CD4-positive, alpha-beta memory T cell (primary cell): ENCODE measurements at regions not wholly inside any gene's neighbourhood (a gene's known extent, or its start where the extent isn't known, plus 50 kb on each side); places are given as distances from the start of the nearest gene placed in this dataset.
"Not testable (repeated sequence)": the region's sequence is repeated elsewhere in the genome, so short reads cannot be mapped to it uniquely, and the experiment has no call there.

Experiments
- CTCF ChIA-PET: fragments of 350-600 bp; sonication (Branson Sonifier 250); formaldehyde crosslinking; loops from one replicate; lab custom pipeline; 2021; ENCODE audit warnings: inconsistent platforms; ENCODE audit not compliant: partially characterized antibody; lab: Charles Lee
- POLR2A ChIA-PET: fragments of 350-600 bp; sonication (Branson Sonifier 250); formaldehyde crosslinking; loops from one replicate; lab custom pipeline; 2021; ENCODE audit not compliant: partially characterized antibody; lab: Charles Lee
- DNase-seq, 5 donors: peaks; one replicate each; pipeline versions ENCODE4 v3.0.0 to v3.0.0-alpha.2; 2020 to 2022; ENCODE audit warnings: mixed read lengths in 1 of 5
- H3K27ac ChIP-seq: one replicate; pipeline ENCODE4 v1.7.0; 2013; ENCODE audit warnings: low read depth, low read length
- H3K27me3 ChIP-seq: 2 replicates; pipeline ENCODE4 v1.7.0; 2013; ENCODE audit warnings: mild to moderate bottlenecking, low read length, moderate library complexity; ENCODE audit not compliant: insufficient read depth
- H3K36me3 ChIP-seq: 2 replicates; pipeline ENCODE4 v1.7.0; 2013; ENCODE audit warnings: mild to moderate bottlenecking, low read length, moderate library complexity; ENCODE audit not compliant: insufficient read depth
- H3K4me1 ChIP-seq: 2 replicates; pipeline ENCODE4 v1.7.0; 2013; ENCODE audit warnings: mild to moderate bottlenecking, low read length, moderate library complexity; ENCODE audit not compliant: insufficient read depth
- H3K4me3 ChIP-seq, 2 donors: one replicate each; pipeline ENCODE4 v1.7.0; 2013; ENCODE audit warnings: low read length in 2 of 2, mild to moderate bottlenecking in 1 of 2
- H3K9me3 ChIP-seq, 2 donors: one replicate each; pipeline ENCODE4 v1.7.0; 2013; ENCODE audit warnings: low read length in 2 of 2, control low read depth in 1 of 2; ENCODE audit not compliant: control insufficient read depth in 1 of 2
- H3K27ac Mint-ChIP-seq, 7 donors: one replicate each; pipeline ENCODE4 v1.8.0; 2020 to 2021; ENCODE audit warnings: mixed read lengths in 7 of 7, mild to moderate bottlenecking in 6 of 7, inconsistent platforms in 3 of 7, moderate library complexity in 3 of 7
- H3K27me3 Mint-ChIP-seq, 2 donors: one replicate each; pipeline ENCODE4 v1.8.0; 2020 to 2021; ENCODE audit warnings: mixed read lengths in 2 of 2
- H3K36me3 Mint-ChIP-seq, 2 donors: one replicate each; pipeline ENCODE4 v1.8.0; 2020 to 2021; ENCODE audit warnings: mixed read lengths in 2 of 2, inconsistent platforms in 1 of 2, mild to moderate bottlenecking in 1 of 2
- H3K4me1 Mint-ChIP-seq, 4 donors: one replicate each; pipeline ENCODE4 v1.8.0; 2020 to 2021; ENCODE audit warnings: mixed read lengths in 4 of 4, mild to moderate bottlenecking in 1 of 4
- H3K4me3 Mint-ChIP-seq, 8 donors: one replicate each; pipeline ENCODE4 v1.8.0; 2020 to 2021; ENCODE audit warnings: mixed read lengths in 8 of 8, mild to moderate bottlenecking in 7 of 8, moderate library complexity in 6 of 8, inconsistent platforms in 3 of 8
- H3K9me3 Mint-ChIP-seq, 8 donors: one replicate each; pipeline ENCODE4 v1.8.0; 2020 to 2021; ENCODE audit warnings: mixed read lengths in 8 of 8, mild to moderate bottlenecking in 5 of 8, inconsistent platforms in 3 of 8, moderate library complexity in 1 of 8
- intact Hi-C: fragments of 100-400 bp; cut with micrococcal nuclease; formaldehyde crosslinking; loops from one replicate; pipeline ENCODE4 v1.15.1; 2023

GRCh38 chr4:138632856-138633579 lies 382.6 kb upstream of the NOCT start:
- DNase-seq, result no peak
- no peak overlapping the region for H3K27ac ChIP-seq
- Mint-ChIP-seq H3K4me3 (no peak overlapping the region), H3K36me3 (no peaks in the 10 kb centered on the region), H3K27me3 (no peaks in the 10 kb centered on the region), H3K4me1 (no peaks in the 10 kb centered on the region), H3K9me3 (peaks cover 0 to 3% (median 0%) of the 10 kb centered on the region in 8 donors), H3K27ac (no peak overlapping the region)
- no peak overlapping the region for H3K4me3 ChIP-seq
- H3K36me3 ChIP-seq, result no peaks in the 10 kb centered on the region
- no peaks in the 10 kb centered on the region for H3K4me1 ChIP-seq
- ChIA-PET POLR2A (no interaction called here), CTCF (no interaction called here)
- intact Hi-C loops, result no loop called here
- H3K27me3 ChIP-seq, result no peaks in the 10 kb centered on the region
- no peaks in the 10 kb centered on the region for H3K9me3 ChIP-seq

DNA sequence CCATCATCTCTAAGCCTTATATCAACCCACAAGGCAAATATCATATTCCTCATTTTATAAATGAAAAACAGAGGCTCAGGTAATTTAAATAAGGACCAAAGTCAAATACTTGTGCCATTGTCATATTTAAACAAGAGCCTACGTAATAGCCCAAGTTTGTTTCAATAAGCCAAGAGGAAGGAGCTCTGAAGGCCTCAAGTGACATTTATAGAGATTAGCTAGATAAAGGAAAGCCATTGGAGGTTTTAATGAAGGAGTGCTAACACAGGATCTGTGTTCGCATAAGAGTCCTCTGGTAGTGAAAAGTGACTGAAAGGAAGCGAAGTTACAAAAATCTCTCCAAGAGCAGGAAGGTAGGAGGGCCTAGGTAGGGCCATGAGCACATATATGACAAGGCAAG lies 384.9 kb upstream of the NOCT start:
- Histone ChIP-seq H3K36me3 (no peaks in the 10 kb centered on the region), H3K27ac (no peak overlapping the region), H3K4me1 (no peaks in the 10 kb centered on the region), H3K9me3 (no peaks in the 10 kb centered on the region), H3K27me3 (no peaks in the 10 kb centered on the region), H3K4me3 (no peak overlapping the region)
- peaks cover 0 to 3% (median 0%) of the 10 kb centered on the region in 8 donors for H3K9me3 Mint-ChIP-seq
- ChIA-PET CTCF (interaction anchor here (1.1 kb wide), 1 partner anchor 50 kb away, joined by 3 read pairs; no protein-coding TSS in a partner anchor), POLR2A (no interaction called here)
- no peaks in the 10 kb centered on the region for H3K27me3 Mint-ChIP-seq
- DNase-seq, result no peak
- H3K27ac Mint-ChIP-seq, result no peak overlapping the region
- H3K4me1 Mint-ChIP-seq, result no peaks in the 10 kb centered on the region
- no peaks in the 10 kb centered on the region for H3K36me3 Mint-ChIP-seq
- no peak overlapping the region for H3K4me3 Mint-ChIP-seq
- intact Hi-C loops, result no loop called here

- H3K4me1 Mint-ChIP-seq, result no peaks in the 10 kb centered on the region
- Histone ChIP-seq H3K36me3 (no peaks in the 10 kb centered on the region), H3K27me3 (no peaks in the 10 kb centered on the region), H3K4me1 (no peaks in the 10 kb centered on the region), H3K9me3 (no peaks in the 10 kb centered on the region), H3K4me3 (no peak overlapping the region), H3K27ac (no peak overlapping the region)
- H3K27ac Mint-ChIP-seq, result no peak overlapping the region
- H3K27me3 Mint-ChIP-seq, result no peaks in the 10 kb centered on the region
- no peak overlapping the region for H3K4me3 Mint-ChIP-seq
- intact Hi-C loops, result no loop called here
- H3K9me3 Mint-ChIP-seq, result peaks cover 0 to 3% (median 0%) of the 10 kb centered on the region in 8 donors
- ChIA-PET POLR2A (no interaction called here), CTCF (no interaction called here)
- no peak for DNase-seq
- H3K36me3 Mint-ChIP-seq, result no peaks in the 10 kb centered on the region
Observed at GRCh38 chr4:138629669-138630068, 385.9 kb upstream of the NOCT start.

DNA sequence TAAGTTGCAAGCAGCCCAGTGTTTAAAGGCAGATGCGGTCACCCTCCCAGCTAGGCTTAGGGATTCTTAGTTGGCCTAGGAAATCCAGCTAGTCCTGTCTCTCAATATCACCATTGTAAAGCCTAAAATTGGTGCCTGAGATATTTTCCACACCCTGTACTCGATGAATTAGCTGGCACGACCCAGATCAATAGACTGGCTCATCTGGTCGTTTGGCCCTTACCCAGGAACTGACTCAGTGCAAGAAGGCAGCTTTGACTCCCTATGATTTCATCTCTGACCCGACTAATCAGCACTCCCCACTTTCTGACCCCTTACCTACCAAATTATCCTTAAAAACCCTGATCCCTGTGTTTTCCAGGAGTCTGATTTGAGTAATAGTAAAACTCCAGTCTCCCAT lies 384.9 kb upstream of the SLC7A11 start:
- Histone ChIP-seq H3K36me3 (no peaks in the 10 kb centered on the region), H3K9me3 (no peaks in the 10 kb centered on the region), H3K27ac (no peak overlapping the region), H3K27me3 (no peaks in the 10 kb centered on the region), H3K4me3 (no peak overlapping the region), H3K4me1 (no peaks in the 10 kb centered on the region)
- ChIA-PET POLR2A (no interaction called here), CTCF (no interaction called here)
- Mint-ChIP-seq H3K27me3 (no peaks in the 10 kb centered on the region), H3K9me3 (peaks cover 0 to 5% (median 1%) of the 10 kb centered on the region in 8 donors), H3K36me3 (no peaks in the 10 kb centered on the region), H3K27ac (no peak overlapping the region), H3K4me1 (no peaks in the 10 kb centered on the region), H3K4me3 (no peak overlapping the region)
- no peak for DNase-seq
- intact Hi-C loops, result no loop called here

DNA sequence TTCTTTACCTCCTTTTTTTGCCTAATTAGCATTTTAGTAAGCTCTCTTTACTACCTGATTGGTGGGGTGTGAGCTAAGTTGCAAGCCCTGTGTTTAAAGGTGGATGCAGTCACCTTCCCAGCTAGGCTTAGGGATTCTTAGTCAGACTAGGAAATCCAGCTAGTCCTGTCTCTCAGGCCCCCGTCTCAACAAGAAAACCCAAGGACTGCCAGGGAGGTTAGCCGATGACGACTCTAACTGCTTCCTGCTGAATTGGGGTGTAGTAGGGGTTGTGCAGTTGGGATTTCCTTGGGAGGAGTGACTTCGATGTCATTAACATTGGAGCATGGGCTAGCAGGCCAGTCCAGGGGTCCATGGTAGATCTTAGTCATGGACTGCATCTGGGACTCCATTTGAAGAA lies 380.2 kb upstream of the SLC7A11 start:
- POLR2A ChIA-PET, H3K27me3 Mint-ChIP-seq, intact Hi-C loops, CTCF ChIA-PET, H3K27me3 ChIP-seq, H3K36me3 Mint-ChIP-seq, H3K27ac ChIP-seq, H3K27ac Mint-ChIP-seq, H3K4me3 Mint-ChIP-seq, H3K4me3 ChIP-seq, H3K36me3 ChIP-seq, H3K9me3 ChIP-seq, H3K4me1 Mint-ChIP-seq, DNase-seq, H3K4me1 ChIP-seq: not testable (repeated sequence)
- peaks cover 0 to 18% (median 14%) of the 10 kb centered on the region in 8 donors for H3K9me3 Mint-ChIP-seq

DNA sequence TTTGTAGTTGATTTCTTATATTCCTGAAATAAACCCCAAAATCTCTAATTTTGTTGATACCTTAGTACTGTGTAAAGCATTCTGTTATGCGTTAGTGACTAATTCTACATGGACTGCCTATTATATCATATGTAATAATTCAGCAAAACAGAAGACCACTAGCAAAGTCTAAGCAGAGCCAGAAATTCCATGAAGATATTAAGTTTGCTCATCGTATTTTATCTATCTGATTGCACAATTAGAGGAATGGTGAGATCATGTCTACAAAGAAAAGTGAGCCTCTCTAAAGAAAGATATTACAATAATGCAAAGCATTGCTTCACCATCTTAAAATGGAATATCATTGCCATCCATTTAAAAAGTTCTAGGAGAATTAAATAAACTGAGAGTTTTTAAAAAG lies 374.6 kb upstream of the SLC7A11 start:
- Mint-ChIP-seq H3K27me3 (peaks cover 0 to under 1% of the 10 kb centered on the region in 2 donors), H3K9me3 (peaks cover 0 to 17% (median 13%) of the 10 kb centered on the region in 8 donors), H3K4me3 (no peak overlapping the region), H3K4me1 (no peaks in the 10 kb centered on the region), H3K36me3 (no peaks in the 10 kb centered on the region), H3K27ac (no peak overlapping the region)
- Histone ChIP-seq H3K4me3 (no peak overlapping the region), H3K27me3 (no peaks in the 10 kb centered on the region), H3K27ac (no peak overlapping the region), H3K9me3 (no peaks in the 10 kb centered on the region), H3K36me3 (no peaks in the 10 kb centered on the region), H3K4me1 (no peaks in the 10 kb centered on the region)
- CTCF ChIA-PET, result no interaction called here
- DNase-seq, result no peak
- intact Hi-C loops, result no loop called here
- POLR2A ChIA-PET, result no interaction called here

- POLR2A ChIA-PET, result no interaction called here
- peaks cover 0 to 13% (median 7%) of the 10 kb centered on the region in 8 donors for H3K9me3 Mint-ChIP-seq
- no peaks in the 10 kb centered on the region for H3K27me3 Mint-ChIP-seq
- no peaks in the 10 kb centered on the region for H3K4me1 Mint-ChIP-seq
- Histone ChIP-seq H3K4me1 (no peaks in the 10 kb centered on the region), H3K9me3 (no peaks in the 10 kb centered on the region), H3K27me3 (no peaks in the 10 kb centered on the region), H3K4me3 (no peak overlapping the region), H3K36me3 (no peaks in the 10 kb centered on the region), H3K27ac (no peak overlapping the region)
- H3K4me3 Mint-ChIP-seq, result no peak overlapping the region
- intact Hi-C loops, result no loop called here
- CTCF ChIA-PET, result no interaction called here
- H3K36me3 Mint-ChIP-seq, result no peaks in the 10 kb centered on the region
- H3K27ac Mint-ChIP-seq, result no peak overlapping the region
- DNase-seq, result no peak
Observed at GRCh38 chr4:138614398-138615142, 372.4 kb upstream of the SLC7A11 start.
